ENCODE measurements at regions not wholly inside any gene's neighbourhood (a gene's known extent, or its start where the extent isn't known, plus 50 kb on each side); places are given as distances from the start of the nearest gene placed in this dataset.

- DNase-seq, result no peak
Observed at GRCh38 chr6:44533421-44533820, 145.9 kb downstream of the CDC5L start.

- DNase-seq, result no peak
Observed at GRCh38 chr6:44534291-44534690, 146.8 kb downstream of the CDC5L start.

- no peak for DNase-seq
Observed at GRCh38 chr6:44535446-44535845, 147.9 kb downstream of the CDC5L start.

GRCh38 chr6:44535967-44536366 is 148.5 kb downstream of the CDC5L start:
- DNase-seq, result no peak

GRCh38 chr6:44537306-44538049 is 150.0 kb downstream of the CDC5L start:
- no peak for DNase-seq

GRCh38 chr6:44538131-44538806 is 150.8 kb downstream of the CDC5L start:
- no peak for DNase-seq

- DNase-seq, result no peak
Observed at GRCh38 chr6:44538807-44539201, 151.3 kb downstream of the CDC5L start.

GRCh38 chr6:44539701-44540355 is 152.3 kb downstream of the CDC5L start:
- DNase-seq, result no peak

- no peak for DNase-seq
Observed at GRCh38 chr6:44540881-44541280, 153.4 kb downstream of the CDC5L start.

GRCh38 chr6:44542401-44543116 is 155.1 kb downstream of the CDC5L start:
- DNase-seq, result no peak

- DNase-seq, result no peak
Observed at GRCh38 chr6:44543664-44544063, 156.2 kb downstream of the CDC5L start.

- no peak for DNase-seq
Observed at GRCh38 chr6:44545224-44545623, 157.7 kb downstream of the CDC5L start.

GRCh38 chr6:44548319-44548718 is 160.8 kb downstream of the CDC5L start:
- DNase-seq, result no peak

- DNase-seq, result no peak
Observed at GRCh38 chr6:44549516-44549915, 162.0 kb downstream of the CDC5L start.

GRCh38 chr6:44554194-44554593 is 166.7 kb downstream of the CDC5L start:
- no peak for DNase-seq

- no peak for DNase-seq
Observed at GRCh38 chr6:44554861-44555260, 167.4 kb downstream of the CDC5L start.

- DNase-seq, result no peak
Observed at GRCh38 chr6:44556046-44556445, 168.5 kb downstream of the CDC5L start.

- DNase-seq, result no peak
Observed at GRCh38 chr6:44558024-44558831, 170.7 kb downstream of the CDC5L start.

- no peak for DNase-seq
Observed at GRCh38 chr6:44558832-44559251, 171.3 kb downstream of the CDC5L start.

- DNase-seq, result no peak
Observed at GRCh38 chr6:44559486-44560270, 172.2 kb downstream of the CDC5L start.

- DNase-seq, result no peak
Observed at GRCh38 chr6:44560458-44561059, 173.1 kb downstream of the CDC5L start.

All from SIG-M5 (cell line).